ENCODE measurements at regions not wholly inside any gene's neighbourhood (a gene's known extent, or its start where the extent isn't known, plus 50 kb on each side); places are given as distances from the start of the nearest gene placed in this dataset.
"Not testable (repeated sequence)": the region's sequence is repeated elsewhere in the genome, so short reads cannot be mapped to it uniquely, and the experiment has no call there.

- Histone ChIP-seq H3K79me2 (ENCODE audit: insufficient read depth) (no peaks in the 10 kb centered on the region), H3K4me1 (ENCODE audit: insufficient read depth) (no peaks in the 10 kb centered on the region), H3K4me2 (ENCODE audit: unreplicated experiment) (no peak overlapping the region), H3K9ac (no peak overlapping the region), H3K27me3 (replicated peaks; ENCODE audit: insufficient read depth) (no peaks in the 10 kb centered on the region), H3K4me3 (no peak overlapping the region), H2AFZ (no peak overlapping the region), H3K9me3 (ENCODE audit: low read depth) (no peaks in the 10 kb centered on the region), H3K9me2 (ENCODE audit: insufficient read depth) (no peaks in the 10 kb centered on the region), H3F3A (ENCODE audit: insufficient read depth) (no peaks in the 10 kb centered on the region), H3K36me3 (ENCODE audit: low read depth) (no peaks in the 10 kb centered on the region), H3K27ac (no peak overlapping the region), H4K20me1 (ENCODE audit: insufficient read depth) (no peaks in the 10 kb centered on the region)
- TF ChIP-seq EZH2 (IDR thresholded peaks at IDR 0.05; ENCODE audit: insufficient read depth, poor library complexity, severe bottlenecking) (no peak), EZH2phosphoT487 (IDR thresholded peaks at IDR 0.05; ENCODE audit: insufficient read depth, low read depth) (no peak)
- in situ Hi-C loops (cut with MboI), result no loop called here
- no peak for DNase-seq
- WGBS, 2 experiments (ENCODE audit: low coverage in 1 of 2, low lambda C conversion rate in 2 of 2, missing lambda C conversion rate in 2 of 2), result 30 to 36% methylated on average over 4 of the region's 4 CpGs
These were observed 405.9 kb downstream of the CNTNAP4 start for GRCh38 chr16:76683051-76683450.

- WGBS, 2 experiments (ENCODE audit: low coverage in 1 of 2, low lambda C conversion rate in 2 of 2, missing lambda C conversion rate in 2 of 2), result 3 to 14% methylated on average over 2 of the region's 2 CpGs
- H3K9me2 ChIP-seq (ENCODE audit: insufficient read depth), result no peaks in the 10 kb centered on the region
These were observed 419.7 kb downstream of the CNTNAP4 start for GRCh38 chr16:76696876-76697275.

GRCh38 chr16:76705892-76706291, 428.7 kb downstream of the CNTNAP4 start:
- no peaks in the 10 kb centered on the region for H3K79me2 ChIP-seq (ENCODE audit: insufficient read depth)
- H2AFZ ChIP-seq, result no peak overlapping the region
- DNase-seq, result no peak
- H3F3A ChIP-seq (ENCODE audit: insufficient read depth), result no peaks in the 10 kb centered on the region
- H3K27me3 ChIP-seq (replicated peaks; ENCODE audit: insufficient read depth), result no peaks in the 10 kb centered on the region
- H3K4me3 ChIP-seq, result no peak overlapping the region
- no peaks in the 10 kb centered on the region for H3K36me3 ChIP-seq (ENCODE audit: low read depth)
- H4K20me1 ChIP-seq (ENCODE audit: insufficient read depth), result no peaks in the 10 kb centered on the region
- H3K4me1 ChIP-seq (ENCODE audit: insufficient read depth), result no peaks in the 10 kb centered on the region
- no peaks in the 10 kb centered on the region for H3K9me3 ChIP-seq (ENCODE audit: low read depth)
- in situ Hi-C loops (cut with MboI), result no loop called here
- TF ChIP-seq EZH2 (IDR thresholded peaks at IDR 0.05; ENCODE audit: insufficient read depth, poor library complexity, severe bottlenecking) (no peak), EZH2phosphoT487 (IDR thresholded peaks at IDR 0.05; ENCODE audit: insufficient read depth, low read depth) (no peak)
- H3K27ac ChIP-seq, result no peak overlapping the region
- no peaks in the 10 kb centered on the region for H3K9me2 ChIP-seq (ENCODE audit: insufficient read depth)
- H3K4me2 ChIP-seq (ENCODE audit: unreplicated experiment), result no peak overlapping the region
- H3K9ac ChIP-seq, result no peak overlapping the region

More at GRCh38 chr16:76696876-76697275, 419.7 kb downstream of the CNTNAP4 start:
- Histone ChIP-seq H4K20me1 (ENCODE audit: insufficient read depth) (no peaks in the 10 kb centered on the region), H3K79me2 (ENCODE audit: insufficient read depth) (no peaks in the 10 kb centered on the region), H3K27me3 (replicated peaks; ENCODE audit: insufficient read depth) (no peaks in the 10 kb centered on the region), H3K36me3 (ENCODE audit: low read depth) (no peaks in the 10 kb centered on the region), H3F3A (ENCODE audit: insufficient read depth) (no peaks in the 10 kb centered on the region), H2AFZ (no peak overlapping the region), H3K4me2 (ENCODE audit: unreplicated experiment) (no peak overlapping the region), H3K9ac (no peak overlapping the region), H3K27ac (no peak overlapping the region), H3K4me1 (ENCODE audit: insufficient read depth) (no peaks in the 10 kb centered on the region), H3K4me3 (no peak overlapping the region), H3K9me3 (ENCODE audit: low read depth) (no peaks in the 10 kb centered on the region)
- in situ Hi-C loops (cut with MboI), result no loop called here
- no peak for DNase-seq
- no peak for TF ChIP-seq EZH2phosphoT487 (IDR thresholded peaks at IDR 0.05; ENCODE audit: insufficient read depth, low read depth)

- 8 to 13% methylated on average over 1 of the region's 1 CpG for WGBS, 2 experiments (ENCODE audit: low coverage in 1 of 2, low lambda C conversion rate in 2 of 2, missing lambda C conversion rate in 2 of 2)
- Histone ChIP-seq H3K36me3 (ENCODE audit: low read depth) (no peaks in the 10 kb centered on the region), H4K20me1 (ENCODE audit: insufficient read depth) (no peaks in the 10 kb centered on the region), H3K4me1 (ENCODE audit: insufficient read depth) (no peaks in the 10 kb centered on the region), H2AFZ (no peak overlapping the region), H3K4me3 (no peak overlapping the region), H3F3A (ENCODE audit: insufficient read depth) (no peaks in the 10 kb centered on the region), H3K4me2 (ENCODE audit: unreplicated experiment) (no peak overlapping the region), H3K27me3 (replicated peaks; ENCODE audit: insufficient read depth) (no peaks in the 10 kb centered on the region), H3K9ac (no peak overlapping the region), H3K79me2 (ENCODE audit: insufficient read depth) (no peaks in the 10 kb centered on the region), H3K9me2 (ENCODE audit: insufficient read depth) (no peaks in the 10 kb centered on the region), H3K9me3 (ENCODE audit: low read depth) (no peaks in the 10 kb centered on the region), H3K27ac (no peak overlapping the region)
- TF ChIP-seq EZH2 (IDR thresholded peaks at IDR 0.05; ENCODE audit: insufficient read depth, poor library complexity, severe bottlenecking), result no peak
- no peak for TF ChIP-seq EZH2phosphoT487 (IDR thresholded peaks at IDR 0.05; ENCODE audit: insufficient read depth, low read depth)
- no peak for DNase-seq
- in situ Hi-C loops (cut with MboI), result no loop called here
These were observed 436.0 kb downstream of the CNTNAP4 start for GRCh38 chr16:76713191-76713590.

- H3K27ac ChIP-seq; H3K36me3 ChIP-seq (ENCODE audit: low read depth); H3K9me3 ChIP-seq (ENCODE audit: low read depth); H3K9ac ChIP-seq; H3F3A ChIP-seq (ENCODE audit: insufficient read depth); DNase-seq; H3K9me2 ChIP-seq (ENCODE audit: insufficient read depth); H3K27me3 ChIP-seq (replicated peaks; ENCODE audit: insufficient read depth); H3K4me1 ChIP-seq (ENCODE audit: insufficient read depth); H4K20me1 ChIP-seq (ENCODE audit: insufficient read depth); H3K4me3 ChIP-seq; in situ Hi-C loops (cut with MboI); H2AFZ ChIP-seq; H3K79me2 ChIP-seq (ENCODE audit: insufficient read depth); H3K4me2 ChIP-seq (ENCODE audit: unreplicated experiment): not testable (repeated sequence)
- WGBS, 2 experiments (ENCODE audit: low coverage in 1 of 2, low lambda C conversion rate in 2 of 2, missing lambda C conversion rate in 2 of 2), result 50 to 70% methylated on average over 3 to 5 of the region's 5 CpGs
These were observed 439.1 kb downstream of the CNTNAP4 start for GRCh38 chr16:76716251-76716650.
